ENCODE measurements at regions not wholly inside any gene's neighbourhood (a gene's known extent, or its start where the extent isn't known, plus 50 kb on each side); places are given as distances from the start of the nearest gene placed in this dataset.

DNA sequence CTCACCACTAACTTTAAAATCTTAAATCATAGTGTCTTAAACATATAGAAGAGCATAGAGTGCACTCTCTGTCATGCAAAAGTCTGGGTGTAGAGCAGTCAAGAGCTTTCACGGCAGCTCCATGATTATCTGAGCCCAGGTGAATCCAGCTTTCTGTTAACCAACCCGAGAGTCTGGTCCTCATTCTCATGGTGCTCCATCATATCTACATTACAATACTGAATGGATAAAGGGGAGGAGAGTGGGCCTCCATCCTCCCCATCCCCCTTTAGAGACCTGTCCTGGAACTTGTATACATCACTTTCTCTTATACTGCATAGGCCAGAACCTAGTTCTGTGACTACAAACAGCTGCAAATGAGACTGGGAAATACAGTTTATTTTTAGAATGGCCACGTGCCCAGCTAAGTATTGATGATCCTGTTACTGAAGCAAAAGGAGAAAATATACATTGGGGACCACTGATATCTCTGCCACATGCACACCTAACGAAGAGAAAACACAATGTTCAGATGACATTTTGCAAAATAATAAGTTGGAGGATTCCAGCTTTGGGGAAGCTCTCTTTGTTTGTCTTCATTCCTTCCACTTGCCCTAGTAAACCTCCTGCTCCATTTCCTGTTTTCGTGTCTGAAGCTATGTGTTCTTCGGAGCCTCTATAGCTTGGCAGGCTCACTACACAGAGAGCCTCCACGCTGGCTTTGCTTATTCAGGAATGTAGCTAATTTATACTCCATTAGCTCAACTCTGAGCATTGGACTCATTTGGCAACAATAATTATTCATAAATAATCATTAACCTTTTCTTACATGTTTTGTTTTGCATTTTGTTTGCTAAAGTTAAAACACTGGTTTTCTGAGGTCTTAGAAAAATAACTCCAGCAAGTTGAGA lies 110.1 kb downstream of the IYD start:
- TF ChIP-seq ZFP30 (CRISPR knock-in tag; IDR thresholded peaks at IDR 0.05) (no peak), GLIS3 (CRISPR knock-in tag; IDR thresholded peaks at IDR 0.05) (no peak), ISL1 (CRISPR knock-in tag; IDR thresholded peaks at IDR 0.05) (no peak), ESRRG (CRISPR knock-in tag; IDR thresholded peaks at IDR 0.05) (no peak), ZNF70 (CRISPR knock-in tag; IDR thresholded peaks at IDR 0.05) (no peak), PPARA (CRISPR knock-in tag; IDR thresholded peaks at IDR 0.05; ENCODE audit: borderline replicate concordance) (no peak)

DNA sequence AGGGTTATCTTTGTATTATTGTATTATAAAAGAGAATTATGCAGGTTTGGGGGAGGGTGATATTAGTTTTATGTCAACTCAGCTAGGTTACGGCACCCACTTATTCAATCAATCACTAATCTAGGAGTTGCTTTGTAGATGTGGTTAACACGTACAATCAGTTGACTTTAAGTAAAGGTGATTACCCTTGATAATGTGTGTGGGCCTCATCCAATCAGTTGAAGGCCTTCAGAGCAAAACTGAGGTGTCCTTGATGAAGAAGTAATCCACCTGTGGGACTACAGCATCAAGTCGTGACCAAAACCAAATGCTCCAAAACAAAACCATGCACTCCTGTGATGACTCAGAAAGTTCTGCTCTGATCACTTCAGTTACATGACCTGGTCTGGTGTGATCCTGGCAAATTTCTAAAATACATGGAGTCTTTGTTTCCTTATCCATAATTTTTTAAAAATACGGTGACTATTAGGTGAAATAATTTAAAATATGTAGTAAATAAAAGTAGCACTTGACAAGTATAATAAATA lies 114.1 kb downstream of the IYD start:
- no peak for TF ChIP-seq ZFP30 (CRISPR knock-in tag; IDR thresholded peaks at IDR 0.05)
- no peak for TF ChIP-seq ISL1 (CRISPR knock-in tag; IDR thresholded peaks at IDR 0.05)
- no peak for TF ChIP-seq TOX (CRISPR knock-in tag; IDR thresholded peaks at IDR 0.05; ENCODE audit: borderline replicate concordance)
- no peak for TF ChIP-seq ARNTL (CRISPR knock-in tag; IDR thresholded peaks at IDR 0.05; ENCODE audit: borderline replicate concordance, low read depth)
- TF ChIP-seq BACH2 (CRISPR knock-in tag; IDR thresholded peaks at IDR 0.05; ENCODE audit: borderline replicate concordance): no peak
- TF ChIP-seq, protein P1, sequence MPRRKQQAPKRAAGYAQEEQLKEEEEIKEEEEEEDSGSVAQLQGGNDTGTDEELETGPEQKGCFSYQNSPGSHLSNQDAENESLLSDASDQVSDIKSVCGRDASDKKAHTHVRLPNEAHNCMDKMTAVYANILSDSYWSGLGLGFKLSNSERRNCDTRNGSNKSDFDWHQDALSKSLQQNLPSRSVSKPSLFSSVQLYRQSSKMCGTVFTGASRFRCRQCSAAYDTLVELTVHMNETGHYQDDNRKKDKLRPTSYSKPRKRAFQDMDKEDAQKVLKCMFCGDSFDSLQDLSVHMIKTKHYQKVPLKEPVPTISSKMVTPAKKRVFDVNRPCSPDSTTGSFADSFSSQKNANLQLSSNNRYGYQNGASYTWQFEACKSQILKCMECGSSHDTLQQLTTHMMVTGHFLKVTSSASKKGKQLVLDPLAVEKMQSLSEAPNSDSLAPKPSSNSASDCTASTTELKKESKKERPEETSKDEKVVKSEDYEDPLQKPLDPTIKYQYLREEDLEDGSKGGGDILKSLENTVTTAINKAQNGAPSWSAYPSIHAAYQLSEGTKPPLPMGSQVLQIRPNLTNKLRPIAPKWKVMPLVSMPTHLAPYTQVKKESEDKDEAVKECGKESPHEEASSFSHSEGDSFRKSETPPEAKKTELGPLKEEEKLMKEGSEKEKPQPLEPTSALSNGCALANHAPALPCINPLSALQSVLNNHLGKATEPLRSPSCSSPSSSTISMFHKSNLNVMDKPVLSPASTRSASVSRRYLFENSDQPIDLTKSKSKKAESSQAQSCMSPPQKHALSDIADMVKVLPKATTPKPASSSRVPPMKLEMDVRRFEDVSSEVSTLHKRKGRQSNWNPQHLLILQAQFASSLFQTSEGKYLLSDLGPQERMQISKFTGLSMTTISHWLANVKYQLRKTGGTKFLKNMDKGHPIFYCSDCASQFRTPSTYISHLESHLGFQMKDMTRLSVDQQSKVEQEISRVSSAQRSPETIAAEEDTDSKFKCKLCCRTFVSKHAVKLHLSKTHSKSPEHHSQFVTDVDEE (CRISPR knock-in tag; IDR thresholded peaks at IDR 0.05): no peak
- no peak for TF ChIP-seq ZNF8 (CRISPR knock-in tag; IDR thresholded peaks at IDR 0.05)
- no peak for TF ChIP-seq ZFP3 (CRISPR knock-in tag; IDR thresholded peaks at IDR 0.05)
- TF ChIP-seq CSDC2 (CRISPR knock-in tag; IDR thresholded peaks at IDR 0.05): no peak
- TF ChIP-seq ZNF565 (CRISPR knock-in tag; conservative IDR thresholded peaks at IDR 0.05; ENCODE audit: low read depth): no peak
- no peak for ATAC-seq

More for the DNA sequence above, 110.1 kb downstream of the IYD start:
- ATAC-seq: no peak

DNA sequence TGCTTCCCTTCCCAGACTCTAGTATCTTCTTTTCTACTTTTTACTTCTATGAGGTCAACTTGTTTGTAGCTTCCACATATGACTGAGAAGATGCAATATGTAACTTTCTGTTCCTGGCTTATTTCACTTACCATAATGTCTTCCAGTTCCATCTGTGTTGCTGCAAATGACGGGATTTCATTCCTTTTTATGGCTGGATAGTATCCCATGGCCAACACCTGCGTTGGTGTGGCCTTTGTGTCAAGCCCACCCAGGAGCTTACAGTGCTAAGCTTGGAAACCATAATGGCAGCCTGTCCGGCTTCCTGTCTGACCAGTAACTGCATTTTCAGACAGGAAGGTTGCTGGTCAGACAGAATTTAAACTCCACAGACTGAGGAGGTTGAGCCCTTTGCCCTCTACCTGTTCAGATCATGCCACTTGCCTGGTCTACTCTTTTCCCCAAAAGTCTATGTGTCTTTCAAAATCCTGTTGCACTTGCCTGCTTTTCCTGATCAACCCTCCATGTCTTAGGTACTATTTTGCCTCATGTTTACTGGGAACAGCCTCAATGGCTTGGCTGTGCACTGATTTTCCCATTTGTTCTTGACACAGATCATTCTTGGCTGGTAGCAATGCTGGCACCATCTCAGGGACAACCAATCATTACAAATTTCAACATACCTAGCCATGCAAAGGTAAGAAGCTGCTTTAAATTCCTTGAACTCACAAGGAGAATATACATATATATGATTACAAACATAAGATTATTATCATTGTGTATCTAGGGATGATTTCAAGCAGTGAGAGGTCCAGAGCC lies 114.3 kb upstream of the PLEKHG1 start:
- TF ChIP-seq, protein P2, sequence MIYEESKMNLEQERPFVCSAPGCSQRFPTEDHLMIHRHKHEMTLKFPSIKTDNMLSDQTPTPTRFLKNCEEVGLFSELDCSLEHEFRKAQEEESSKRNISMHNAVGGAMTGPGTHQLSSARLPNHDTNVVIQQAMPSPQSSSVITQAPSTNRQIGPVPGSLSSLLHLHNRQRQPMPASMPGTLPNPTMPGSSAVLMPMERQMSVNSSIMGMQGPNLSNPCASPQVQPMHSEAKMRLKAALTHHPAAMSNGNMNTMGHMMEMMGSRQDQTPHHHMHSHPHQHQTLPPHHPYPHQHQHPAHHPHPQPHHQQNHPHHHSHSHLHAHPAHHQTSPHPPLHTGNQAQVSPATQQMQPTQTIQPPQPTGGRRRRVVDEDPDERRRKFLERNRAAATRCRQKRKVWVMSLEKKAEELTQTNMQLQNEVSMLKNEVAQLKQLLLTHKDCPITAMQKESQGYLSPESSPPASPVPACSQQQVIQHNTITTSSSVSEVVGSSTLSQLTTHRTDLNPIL (CRISPR knock-in tag; IDR thresholded peaks at IDR 0.05; ENCODE audit: low read depth): no peak
- no peak for ATAC-seq

DNA sequence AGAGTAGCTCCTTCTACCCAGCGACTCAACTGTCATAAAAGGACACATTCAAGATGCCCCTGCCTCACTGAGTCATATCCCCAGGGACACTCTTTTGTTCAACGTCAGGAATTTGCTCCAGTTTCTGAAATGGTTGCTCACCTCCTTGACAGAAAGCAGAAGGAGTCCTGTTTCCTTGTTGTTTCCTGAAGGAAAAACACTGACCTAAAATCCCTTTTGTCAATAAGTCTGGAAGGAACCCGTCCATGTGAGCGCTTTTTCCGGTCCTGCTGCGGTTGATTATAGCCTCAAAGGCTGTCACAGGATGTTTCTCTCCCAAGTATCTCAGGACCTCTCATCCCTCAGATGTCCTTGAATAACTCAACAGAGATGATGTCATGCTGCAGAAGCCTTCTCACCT lies 113.6 kb upstream of the PLEKHG1 start:
- ATAC-seq: no peak
- TF ChIP-seq OSR1 (CRISPR knock-in tag; IDR thresholded peaks at IDR 0.05): no peak
- TF ChIP-seq, protein P3, sequence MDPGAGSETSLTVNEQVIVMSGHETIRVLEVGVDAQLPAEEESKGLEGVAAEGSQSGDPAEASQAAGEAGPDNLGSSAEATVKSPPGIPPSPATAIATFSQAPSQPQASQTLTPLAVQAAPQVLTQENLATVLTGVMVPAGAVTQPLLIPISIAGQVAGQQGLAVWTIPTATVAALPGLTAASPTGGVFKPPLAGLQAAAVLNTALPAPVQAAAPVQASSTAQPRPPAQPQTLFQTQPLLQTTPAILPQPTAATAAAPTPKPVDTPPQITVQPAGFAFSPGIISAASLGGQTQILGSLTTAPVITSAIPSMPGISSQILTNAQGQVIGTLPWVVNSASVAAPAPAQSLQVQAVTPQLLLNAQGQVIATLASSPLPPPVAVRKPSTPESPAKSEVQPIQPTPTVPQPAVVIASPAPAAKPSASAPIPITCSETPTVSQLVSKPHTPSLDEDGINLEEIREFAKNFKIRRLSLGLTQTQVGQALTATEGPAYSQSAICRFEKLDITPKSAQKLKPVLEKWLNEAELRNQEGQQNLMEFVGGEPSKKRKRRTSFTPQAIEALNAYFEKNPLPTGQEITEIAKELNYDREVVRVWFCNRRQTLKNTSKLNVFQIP (CRISPR knock-in tag; IDR thresholded peaks at IDR 0.05; ENCODE audit: borderline replicate concordance, low read depth): no peak
- TF ChIP-seq ZNF70 (CRISPR knock-in tag; IDR thresholded peaks at IDR 0.05): no peak
- no peak for TF ChIP-seq ISL1 (CRISPR knock-in tag; IDR thresholded peaks at IDR 0.05)
- no peak for TF ChIP-seq ZC3H10 (CRISPR knock-in tag; IDR thresholded peaks at IDR 0.05)
- TF ChIP-seq ARNTL (CRISPR knock-in tag; IDR thresholded peaks at IDR 0.05; ENCODE audit: borderline replicate concordance, low read depth): no peak
- no peak for TF ChIP-seq ZNF565 (CRISPR knock-in tag; conservative IDR thresholded peaks at IDR 0.05; ENCODE audit: low read depth)
- TF ChIP-seq PPARA (CRISPR knock-in tag; IDR thresholded peaks at IDR 0.05; ENCODE audit: borderline replicate concordance): no peak
- TF ChIP-seq ZFP3 (CRISPR knock-in tag; IDR thresholded peaks at IDR 0.05): no peak
- TF ChIP-seq, protein P1 (CRISPR knock-in tag; IDR thresholded peaks at IDR 0.05): no peak
- TF ChIP-seq CSDC2 (CRISPR knock-in tag; IDR thresholded peaks at IDR 0.05): no peak
- no peak for TF ChIP-seq ZNF8 (CRISPR knock-in tag; IDR thresholded peaks at IDR 0.05)
- TF ChIP-seq GLIS3 (CRISPR knock-in tag; IDR thresholded peaks at IDR 0.05): no peak
- TF ChIP-seq, protein P4, sequence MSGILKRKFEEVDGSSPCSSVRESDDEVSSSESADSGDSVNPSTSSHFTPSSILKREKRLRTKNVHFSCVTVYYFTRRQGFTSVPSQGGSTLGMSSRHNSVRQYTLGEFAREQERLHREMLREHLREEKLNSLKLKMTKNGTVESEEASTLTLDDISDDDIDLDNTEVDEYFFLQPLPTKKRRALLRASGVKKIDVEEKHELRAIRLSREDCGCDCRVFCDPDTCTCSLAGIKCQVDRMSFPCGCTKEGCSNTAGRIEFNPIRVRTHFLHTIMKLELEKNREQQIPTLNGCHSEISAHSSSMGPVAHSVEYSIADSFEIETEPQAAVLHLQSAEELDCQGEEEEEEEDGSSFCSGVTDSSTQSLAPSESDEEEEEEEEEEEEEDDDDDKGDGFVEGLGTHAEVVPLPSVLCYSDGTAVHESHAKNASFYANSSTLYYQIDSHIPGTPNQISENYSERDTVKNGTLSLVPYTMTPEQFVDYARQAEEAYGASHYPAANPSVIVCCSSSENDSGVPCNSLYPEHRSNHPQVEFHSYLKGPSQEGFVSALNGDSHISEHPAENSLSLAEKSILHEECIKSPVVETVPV (CRISPR knock-in tag; IDR thresholded peaks at IDR 0.05): no peak
- TF ChIP-seq SNAI2 (CRISPR knock-in tag; IDR thresholded peaks at IDR 0.05): no peak
- no peak for TF ChIP-seq RARB (CRISPR knock-in tag; IDR thresholded peaks at IDR 0.05)
- no peak for TF ChIP-seq BACH2 (CRISPR knock-in tag; IDR thresholded peaks at IDR 0.05; ENCODE audit: borderline replicate concordance)
- TF ChIP-seq, protein P2 (CRISPR knock-in tag; IDR thresholded peaks at IDR 0.05; ENCODE audit: low read depth): no peak

All from SK-N-SH treated with all-trans-retinoic acid at 6 μM for 48 hours (cell line).